HepG2 (cell line): ENCODE measurements at regions not wholly inside any gene's neighbourhood (a gene's known extent, or its start where the extent isn't known, plus 50 kb on each side); places are given as distances from the start of the nearest gene placed in this dataset.

Experiments used
- CHCHD3 ChIP-seq: sonication (generic); formaldehyde crosslinking; IDR thresholded peaks from 2 replicates; pipeline ENCODE4 v1.8.0; 2022; ENCODE audit warnings: mild to moderate bottlenecking, missing genetic modification reagents, moderate library complexity
- DPF2 ChIP-seq: sonication (generic); formaldehyde crosslinking; IDR thresholded peaks from 2 replicates; pipeline ENCODE4 v1.4.0; 2020; ENCODE audit warnings: mild to moderate bottlenecking, low read depth, missing genetic modification reagents, borderline replicate concordance
- HDAC2 ChIP-seq: sonication (generic); formaldehyde crosslinking; IDR thresholded peaks from 2 replicates; pipeline ENCODE4 v1.4.0; 2020; ENCODE audit warnings: missing genetic modification reagents
- HMG20A ChIP-seq: IDR thresholded peaks from 2 replicates; pipeline ENCODE4 v1.6.1; 2016; ENCODE audit warnings: borderline replicate concordance
- KMT2A ChIP-seq: sonication (generic); formaldehyde crosslinking; IDR thresholded peaks from 2 replicates; pipeline ENCODE4 v1.4.0; 2020; ENCODE audit warnings: missing genetic modification reagents
- NFE2L2 ChIP-seq: fragments of 150-350 bp; IDR thresholded peaks from 2 replicates; pipeline ENCODE4 v1.6.1; 2014; ENCODE audit warnings: low read length
- ZNF331 ChIP-seq: sonication (generic); formaldehyde crosslinking; IDR thresholded peaks from 2 replicates; pipeline ENCODE4 v1.4.0; 2020; ENCODE audit warnings: missing genetic modification reagents
- ZNF644 ChIP-seq: IDR thresholded peaks from 2 replicates; pipeline ENCODE4 v1.6.1; 2016; ENCODE audit warnings: low read depth
- ZNF766 ChIP-seq: sonication (generic); formaldehyde crosslinking; IDR thresholded peaks from 2 replicates; pipeline ENCODE4 v1.5.0; 2020; ENCODE audit warnings: missing genetic modification reagents, borderline replicate concordance
- ZNF792 ChIP-seq: IDR thresholded peaks from 2 replicates; pipeline ENCODE4 v1.6.1; 2016
- TF ChIP-seq, protein P1 (sequence below): sonication (generic); formaldehyde crosslinking; IDR thresholded peaks from 2 replicates; pipeline ENCODE4 v1.4.0; 2020; ENCODE audit warnings: mild to moderate bottlenecking, missing genetic modification reagents
- TF ChIP-seq, protein P2 (sequence below): sonication (generic); formaldehyde crosslinking; IDR thresholded peaks from 2 replicates; pipeline ENCODE4 v1.5.0; 2020; ENCODE audit warnings: mild to moderate bottlenecking, missing genetic modification reagents, moderate library complexity
- TF ChIP-seq, protein P3 (sequence below): sonication (generic); formaldehyde crosslinking; IDR thresholded peaks from 2 replicates; pipeline ENCODE4 v1.5.1; 2020; ENCODE audit warnings: missing genetic modification reagents, mild to moderate bottlenecking, borderline replicate concordance
- TF ChIP-seq, protein P4 (sequence below): sonication (generic); formaldehyde crosslinking; IDR thresholded peaks from 2 replicates; pipeline ENCODE4 v1.4.0; 2020; ENCODE audit warnings: missing genetic modification reagents, low read depth, mild to moderate bottlenecking, borderline replicate concordance
- TF ChIP-seq, protein P5 (sequence below): sonication (generic); formaldehyde crosslinking; IDR thresholded peaks from 2 replicates; pipeline ENCODE4 v1.4.0; 2020; ENCODE audit warnings: missing genetic modification reagents
- TF ChIP-seq, protein P6 (sequence below): sonication (generic); formaldehyde crosslinking; IDR thresholded peaks from 2 replicates; pipeline ENCODE4 v1.5.1; 2020; ENCODE audit warnings: mild to moderate bottlenecking, moderate library complexity, missing genetic modification reagents
- TF ChIP-seq, protein P7 (sequence below): sonication (generic); formaldehyde crosslinking; IDR thresholded peaks from 2 replicates; pipeline ENCODE4 v1.8.1; 2023; ENCODE audit warnings: mild to moderate bottlenecking, missing genetic modification reagents

DNA sequence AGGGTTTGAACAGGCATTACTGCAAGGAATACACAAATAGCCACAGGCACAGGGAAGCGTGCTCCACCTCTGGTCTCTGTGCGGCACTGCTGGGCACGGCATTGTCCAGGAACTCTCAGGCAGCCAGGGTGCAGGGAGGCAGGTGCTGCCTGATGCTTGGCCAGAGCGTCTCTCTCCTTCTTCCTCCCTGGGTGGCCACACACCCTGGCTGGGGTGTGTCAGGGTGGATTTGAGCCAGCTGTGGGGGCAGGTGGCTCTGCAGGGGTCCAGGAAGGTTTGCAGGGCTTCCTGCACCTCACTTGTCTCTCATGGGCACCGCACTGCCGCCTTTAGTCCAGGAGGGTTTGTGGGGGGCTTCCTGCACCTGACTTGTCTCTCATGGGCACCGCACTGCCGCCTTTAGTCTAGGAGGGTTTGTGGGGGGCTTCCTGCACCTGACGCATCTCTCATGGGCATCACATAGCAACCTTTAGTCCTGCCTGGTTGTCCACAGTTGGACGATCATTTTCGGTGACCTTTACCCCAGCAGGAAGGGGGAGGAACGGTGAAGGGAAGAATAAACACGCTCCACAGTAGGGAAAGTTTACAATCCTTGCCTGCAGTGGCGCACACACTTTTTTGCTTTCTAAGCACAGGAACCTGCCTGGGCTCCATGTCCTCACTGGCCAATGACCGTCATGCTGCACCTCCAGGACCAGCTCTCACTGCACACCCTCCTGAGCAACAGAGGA is 332.9 kb downstream of the EIPR1 start (continued):
- peak; percentile 71; the same call in 1 of the 2 replicates for TF ChIP-seq ZNF331 (CRISPR knock-in tag)
- TF ChIP-seq HDAC2 (CRISPR knock-in tag): peak; percentile 36; the same call in 1 of the 2 replicates
- no peak for TF ChIP-seq ZNF766 (CRISPR knock-in tag)
- TF ChIP-seq, protein P1, sequence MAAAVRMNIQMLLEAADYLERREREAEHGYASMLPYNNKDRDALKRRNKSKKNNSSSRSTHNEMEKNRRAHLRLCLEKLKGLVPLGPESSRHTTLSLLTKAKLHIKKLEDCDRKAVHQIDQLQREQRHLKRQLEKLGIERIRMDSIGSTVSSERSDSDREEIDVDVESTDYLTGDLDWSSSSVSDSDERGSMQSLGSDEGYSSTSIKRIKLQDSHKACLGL (CRISPR knock-in tag): 0 out of 2 replicates have a peak, but pooled peaks have one; percentile 20
- TF ChIP-seq, protein P2, sequence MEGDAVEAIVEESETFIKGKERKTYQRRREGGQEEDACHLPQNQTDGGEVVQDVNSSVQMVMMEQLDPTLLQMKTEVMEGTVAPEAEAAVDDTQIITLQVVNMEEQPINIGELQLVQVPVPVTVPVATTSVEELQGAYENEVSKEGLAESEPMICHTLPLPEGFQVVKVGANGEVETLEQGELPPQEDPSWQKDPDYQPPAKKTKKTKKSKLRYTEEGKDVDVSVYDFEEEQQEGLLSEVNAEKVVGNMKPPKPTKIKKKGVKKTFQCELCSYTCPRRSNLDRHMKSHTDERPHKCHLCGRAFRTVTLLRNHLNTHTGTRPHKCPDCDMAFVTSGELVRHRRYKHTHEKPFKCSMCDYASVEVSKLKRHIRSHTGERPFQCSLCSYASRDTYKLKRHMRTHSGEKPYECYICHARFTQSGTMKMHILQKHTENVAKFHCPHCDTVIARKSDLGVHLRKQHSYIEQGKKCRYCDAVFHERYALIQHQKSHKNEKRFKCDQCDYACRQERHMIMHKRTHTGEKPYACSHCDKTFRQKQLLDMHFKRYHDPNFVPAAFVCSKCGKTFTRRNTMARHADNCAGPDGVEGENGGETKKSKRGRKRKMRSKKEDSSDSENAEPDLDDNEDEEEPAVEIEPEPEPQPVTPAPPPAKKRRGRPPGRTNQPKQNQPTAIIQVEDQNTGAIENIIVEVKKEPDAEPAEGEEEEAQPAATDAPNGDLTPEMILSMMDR (CRISPR knock-in tag): peak; percentile 47
- TF ChIP-seq CHCHD3 (CRISPR knock-in tag): no peak
- TF ChIP-seq NFE2L2: no peak
- TF ChIP-seq, protein P3, sequence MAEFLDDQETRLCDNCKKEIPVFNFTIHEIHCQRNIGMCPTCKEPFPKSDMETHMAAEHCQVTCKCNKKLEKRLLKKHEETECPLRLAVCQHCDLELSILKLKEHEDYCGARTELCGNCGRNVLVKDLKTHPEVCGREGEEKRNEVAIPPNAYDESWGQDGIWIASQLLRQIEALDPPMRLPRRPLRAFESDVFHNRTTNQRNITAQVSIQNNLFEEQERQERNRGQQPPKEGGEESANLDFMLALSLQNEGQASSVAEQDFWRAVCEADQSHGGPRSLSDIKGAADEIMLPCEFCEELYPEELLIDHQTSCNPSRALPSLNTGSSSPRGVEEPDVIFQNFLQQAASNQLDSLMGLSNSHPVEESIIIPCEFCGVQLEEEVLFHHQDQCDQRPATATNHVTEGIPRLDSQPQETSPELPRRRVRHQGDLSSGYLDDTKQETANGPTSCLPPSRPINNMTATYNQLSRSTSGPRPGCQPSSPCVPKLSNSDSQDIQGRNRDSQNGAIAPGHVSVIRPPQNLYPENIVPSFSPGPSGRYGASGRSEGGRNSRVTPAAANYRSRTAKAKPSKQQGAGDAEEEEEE: 0 out of 2 replicates have a peak, but pooled peaks have one; percentile 54
- TF ChIP-seq KMT2A (CRISPR knock-in tag): no peak
- TF ChIP-seq, protein P4, sequence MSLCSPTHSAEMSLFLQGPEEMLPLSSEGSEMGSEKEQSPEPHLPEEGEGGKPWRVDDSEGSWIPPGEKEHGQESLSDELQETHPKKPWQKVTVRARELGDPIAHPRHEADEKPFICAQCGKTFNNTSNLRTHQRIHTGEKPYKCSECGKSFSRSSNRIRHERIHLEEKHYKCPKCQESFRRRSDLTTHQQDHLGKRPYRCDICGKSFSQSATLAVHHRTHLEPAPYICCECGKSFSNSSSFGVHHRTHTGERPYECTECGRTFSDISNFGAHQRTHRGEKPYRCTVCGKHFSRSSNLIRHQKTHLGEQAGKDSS (CRISPR knock-in tag): no peak
- TF ChIP-seq DPF2 (CRISPR knock-in tag): 0 out of 2 replicates have a peak, but pooled peaks have one; percentile 24
- TF ChIP-seq, protein P5, sequence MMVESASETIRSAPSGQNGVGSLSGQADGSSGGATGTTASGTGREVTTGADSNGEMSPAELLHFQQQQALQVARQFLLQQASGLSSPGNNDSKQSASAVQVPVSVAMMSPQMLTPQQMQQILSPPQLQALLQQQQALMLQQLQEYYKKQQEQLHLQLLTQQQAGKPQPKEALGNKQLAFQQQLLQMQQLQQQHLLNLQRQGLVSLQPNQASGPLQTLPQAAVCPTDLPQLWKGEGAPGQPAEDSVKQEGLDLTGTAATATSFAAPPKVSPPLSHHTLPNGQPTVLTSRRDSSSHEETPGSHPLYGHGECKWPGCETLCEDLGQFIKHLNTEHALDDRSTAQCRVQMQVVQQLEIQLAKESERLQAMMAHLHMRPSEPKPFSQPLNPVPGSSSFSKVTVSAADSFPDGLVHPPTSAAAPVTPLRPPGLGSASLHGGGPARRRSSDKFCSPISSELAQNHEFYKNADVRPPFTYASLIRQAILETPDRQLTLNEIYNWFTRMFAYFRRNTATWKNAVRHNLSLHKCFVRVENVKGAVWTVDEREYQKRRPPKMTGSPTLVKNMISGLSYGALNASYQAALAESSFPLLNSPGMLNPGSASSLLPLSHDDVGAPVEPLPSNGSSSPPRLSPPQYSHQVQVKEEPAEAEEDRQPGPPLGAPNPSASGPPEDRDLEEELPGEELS (CRISPR knock-in tag): peak; percentile 62
- peak; percentile 50; the same call in 1 of the 2 replicates for TF ChIP-seq HMG20A
- TF ChIP-seq, protein P6, sequence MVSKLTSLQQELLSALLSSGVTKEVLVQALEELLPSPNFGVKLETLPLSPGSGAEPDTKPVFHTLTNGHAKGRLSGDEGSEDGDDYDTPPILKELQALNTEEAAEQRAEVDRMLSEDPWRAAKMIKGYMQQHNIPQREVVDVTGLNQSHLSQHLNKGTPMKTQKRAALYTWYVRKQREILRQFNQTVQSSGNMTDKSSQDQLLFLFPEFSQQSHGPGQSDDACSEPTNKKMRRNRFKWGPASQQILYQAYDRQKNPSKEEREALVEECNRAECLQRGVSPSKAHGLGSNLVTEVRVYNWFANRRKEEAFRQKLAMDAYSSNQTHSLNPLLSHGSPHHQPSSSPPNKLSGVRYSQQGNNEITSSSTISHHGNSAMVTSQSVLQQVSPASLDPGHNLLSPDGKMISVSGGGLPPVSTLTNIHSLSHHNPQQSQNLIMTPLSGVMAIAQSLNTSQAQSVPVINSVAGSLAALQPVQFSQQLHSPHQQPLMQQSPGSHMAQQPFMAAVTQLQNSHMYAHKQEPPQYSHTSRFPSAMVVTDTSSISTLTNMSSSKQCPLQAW (CRISPR knock-in tag): 0 out of 2 replicates have a peak, but pooled peaks have one; percentile 19
- TF ChIP-seq ZNF644 (CRISPR knock-in tag): peak; percentile 79
- TF ChIP-seq, protein P7, sequence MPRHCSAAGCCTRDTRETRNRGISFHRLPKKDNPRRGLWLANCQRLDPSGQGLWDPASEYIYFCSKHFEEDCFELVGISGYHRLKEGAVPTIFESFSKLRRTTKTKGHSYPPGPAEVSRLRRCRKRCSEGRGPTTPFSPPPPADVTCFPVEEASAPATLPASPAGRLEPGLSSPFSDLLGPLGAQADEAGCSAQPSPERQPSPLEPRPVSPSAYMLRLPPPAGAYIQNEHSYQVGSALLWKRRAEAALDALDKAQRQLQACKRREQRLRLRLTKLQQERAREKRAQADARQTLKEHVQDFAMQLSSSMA (CRISPR knock-in tag): 0 out of 2 replicates have a peak, but pooled peaks have one; percentile 55
- TF ChIP-seq ZNF792 (CRISPR knock-in tag): peak; percentile 51; the same call in 1 of the 2 replicates
